ENCODE measurements at regions not wholly inside any gene's neighbourhood (a gene's known extent, or its start where the extent isn't known, plus 50 kb on each side); places are given as distances from the start of the nearest gene placed in this dataset.
"Not testable (repeated sequence)": the region's sequence is repeated elsewhere in the genome, so short reads cannot be mapped to it uniquely, and the experiment has no call there.

- DNase-seq, result no peak
Observed at GRCh38 chr2:125901278-125901677, 754.7 kb upstream of the GYPC start.

GRCh38 chr2:125925891-125926546 is 729.9 kb upstream of the GYPC start:
- no peak for DNase-seq

DNA sequence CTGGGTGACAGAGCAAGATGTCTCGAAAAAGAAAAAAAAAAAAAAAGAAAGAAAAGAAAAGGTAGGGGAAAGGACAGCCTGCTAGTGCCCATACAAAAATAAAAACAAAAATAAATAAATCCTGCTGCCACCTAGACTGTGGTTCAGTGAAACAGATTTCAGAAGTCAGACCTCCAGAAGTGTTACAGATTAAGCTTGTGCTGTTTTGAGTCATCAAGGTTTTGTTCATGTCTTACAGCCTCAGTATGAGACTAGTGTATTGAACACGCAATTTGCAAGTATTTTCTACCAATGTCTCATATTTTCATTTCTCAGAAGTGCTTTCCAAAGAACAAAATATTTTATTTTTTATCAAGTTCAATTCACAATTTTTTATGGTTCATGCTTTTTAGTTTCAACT is 720.4 kb upstream of the GYPC start:
- DNase-seq, result no peak

DNA sequence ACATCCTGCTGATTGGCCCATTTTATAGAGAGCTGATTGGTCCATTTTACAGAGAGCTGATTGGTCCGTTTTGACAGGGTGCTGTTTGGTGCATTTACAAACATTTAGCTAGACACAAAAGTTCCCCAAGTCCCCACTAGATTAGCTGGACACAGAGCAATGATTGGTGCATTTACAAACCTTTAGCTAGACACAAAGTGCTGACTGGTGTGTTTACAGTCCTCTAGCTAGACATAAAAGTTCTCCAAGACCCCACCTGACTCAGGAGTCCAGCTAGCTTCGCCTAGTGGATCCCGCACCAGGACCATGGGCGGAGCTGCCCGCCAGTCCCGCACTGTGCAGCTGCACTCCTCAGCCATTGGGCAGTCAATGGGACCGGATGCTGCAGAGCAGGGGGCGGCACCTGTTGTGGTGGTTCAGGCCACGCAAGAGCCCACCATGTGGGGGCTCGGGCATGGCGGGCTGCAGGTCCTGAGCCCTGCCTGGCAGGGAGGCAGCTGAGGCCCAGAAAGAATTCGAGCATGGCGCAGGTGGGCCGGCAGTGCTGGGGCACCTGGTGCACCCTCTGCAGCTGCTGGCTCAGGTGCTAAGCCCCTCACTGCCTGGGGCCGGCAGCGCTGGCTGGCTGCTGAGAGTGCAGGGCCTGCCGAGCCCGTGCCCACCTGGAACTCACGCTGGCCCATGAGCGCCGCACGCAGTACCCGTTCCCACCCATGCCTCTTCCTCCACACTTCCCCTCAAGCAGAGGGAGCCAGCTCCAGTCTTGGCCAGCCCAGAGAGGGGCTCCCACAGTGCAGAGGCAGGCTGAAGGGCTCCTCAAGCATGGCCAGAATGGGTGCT is 713.2 kb upstream of the GYPC start:
- no peak for DNase-seq

GRCh38 chr2:125959047-125959446 is 696.9 kb upstream of the GYPC start:
- no peak for DNase-seq

DNA sequence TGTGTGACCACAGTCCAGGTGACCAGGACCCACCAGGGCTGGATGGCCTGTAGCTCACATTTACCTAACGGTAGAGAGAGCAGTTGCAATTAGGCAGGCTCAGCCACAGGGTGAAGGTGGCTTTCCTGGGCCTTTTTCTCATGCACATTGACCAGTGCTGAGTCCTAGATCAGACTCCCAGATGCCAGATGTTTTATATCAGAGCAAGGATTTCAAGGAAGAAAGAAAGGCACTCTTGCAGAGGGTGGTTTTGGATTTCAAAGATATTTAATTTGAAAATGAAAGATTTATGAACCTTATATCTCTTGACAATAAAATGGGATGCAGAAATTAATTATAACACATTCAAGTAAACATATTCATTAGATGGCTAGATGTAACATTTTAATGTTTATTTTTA is 694.2 kb upstream of the GYPC start:
- DNase-seq, result no peak

DNA sequence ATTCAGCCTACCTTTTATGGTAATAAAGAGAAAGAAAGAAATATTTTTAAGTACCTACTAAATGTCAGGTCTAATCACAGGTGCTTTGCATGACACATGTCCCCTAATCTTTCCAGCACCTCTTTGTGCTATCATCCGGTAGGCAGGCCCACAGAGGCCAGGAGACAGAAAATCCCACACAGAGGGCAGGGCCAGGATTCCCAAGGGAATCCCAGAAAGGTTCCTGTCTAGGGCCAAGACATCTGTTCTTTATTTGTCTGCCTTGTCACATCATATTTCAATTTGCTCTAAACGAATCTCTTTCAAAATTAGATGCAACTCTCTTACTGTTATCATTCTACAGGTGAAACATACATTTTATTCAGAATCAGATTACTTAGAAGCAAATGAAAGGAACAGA is 676.1 kb upstream of the GYPC start:
- DNase-seq, result no peak

DNA sequence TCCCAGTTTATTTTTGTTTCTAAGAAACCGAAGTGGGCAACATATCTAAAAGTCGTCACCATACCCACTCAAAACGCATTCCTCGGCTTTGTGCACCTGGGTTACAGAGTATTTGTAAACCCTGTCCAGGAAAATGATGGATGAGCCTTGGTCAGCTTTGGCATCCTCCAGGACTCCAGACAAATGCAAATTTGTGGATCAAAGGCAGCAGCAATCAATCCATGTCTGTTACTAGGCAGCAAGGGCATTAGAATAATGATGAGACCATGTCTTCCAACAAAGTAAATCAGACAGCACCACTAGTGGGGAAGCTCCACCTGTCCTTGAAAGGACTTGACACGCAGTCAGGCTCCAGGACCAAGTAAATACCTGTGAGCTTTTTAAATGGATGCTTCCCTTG is 672.6 kb upstream of the GYPC start:
- DNase-seq, result no peak

GRCh38 chr2:126029316-126029715 is 626.6 kb upstream of the GYPC start:
- DNase-seq, result no peak

- no peak for DNase-seq
Observed at GRCh38 chr2:126038861-126039260, 617.1 kb upstream of the GYPC start.

GRCh38 chr2:126041391-126042047 is 614.4 kb upstream of the GYPC start:
- DNase-seq, result no peak

- no peak for DNase-seq
Observed at GRCh38 chr2:126042089-126042488, 613.9 kb upstream of the GYPC start.

- DNase-seq, result no peak
Observed at GRCh38 chr2:126048719-126049118, 607.2 kb upstream of the GYPC start.

DNA sequence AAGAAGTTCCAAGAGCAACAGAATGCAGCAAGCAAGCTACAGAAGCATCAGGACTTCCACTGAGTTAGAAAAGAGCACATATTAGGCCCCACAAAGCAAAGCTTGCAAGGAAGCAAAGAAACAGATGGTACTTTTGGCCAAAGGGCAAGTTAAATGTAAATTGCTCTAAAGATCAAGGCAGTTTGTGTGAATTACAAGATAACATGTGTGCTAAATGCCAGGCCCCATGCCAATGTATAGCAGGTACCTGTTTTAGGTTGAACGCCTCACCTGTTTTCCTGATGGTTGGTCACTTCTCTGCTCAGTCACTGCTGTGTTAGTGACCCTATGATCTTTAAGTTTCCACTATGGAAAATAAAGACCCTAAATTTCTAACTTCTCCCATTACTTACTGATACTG is 606.5 kb upstream of the GYPC start:
- no peak for DNase-seq

- no peak for DNase-seq
Observed at GRCh38 chr2:126050991-126051736, 604.8 kb upstream of the GYPC start.

DNA sequence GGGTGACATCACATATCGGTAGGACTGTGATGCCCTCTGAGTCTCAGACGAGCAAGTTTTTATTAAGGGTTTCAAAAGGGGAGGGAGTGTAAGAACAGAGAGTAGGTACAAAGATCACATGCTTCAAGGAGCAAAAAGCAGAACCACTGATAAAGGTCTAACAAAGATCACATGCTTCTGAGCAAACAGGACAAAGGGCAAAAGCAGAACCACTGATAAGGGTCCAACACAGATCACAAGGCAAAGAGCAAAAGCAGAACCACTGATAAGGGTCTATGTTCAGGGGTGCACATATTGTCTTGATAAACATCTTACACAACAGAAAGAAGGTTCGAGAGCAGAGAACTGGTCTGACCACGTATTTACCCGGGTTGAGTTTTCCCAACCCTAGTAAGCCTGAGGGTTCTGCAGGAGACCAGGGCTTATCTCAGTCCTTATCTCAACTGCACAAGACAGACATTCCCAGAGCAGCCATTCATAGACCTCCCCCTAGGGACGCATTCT is 604.2 kb upstream of the GYPC start:
- not testable (repeated sequence) for DNase-seq

GRCh38 chr2:126059379-126059778 is 596.6 kb upstream of the GYPC start:
- no peak for DNase-seq

DNA sequence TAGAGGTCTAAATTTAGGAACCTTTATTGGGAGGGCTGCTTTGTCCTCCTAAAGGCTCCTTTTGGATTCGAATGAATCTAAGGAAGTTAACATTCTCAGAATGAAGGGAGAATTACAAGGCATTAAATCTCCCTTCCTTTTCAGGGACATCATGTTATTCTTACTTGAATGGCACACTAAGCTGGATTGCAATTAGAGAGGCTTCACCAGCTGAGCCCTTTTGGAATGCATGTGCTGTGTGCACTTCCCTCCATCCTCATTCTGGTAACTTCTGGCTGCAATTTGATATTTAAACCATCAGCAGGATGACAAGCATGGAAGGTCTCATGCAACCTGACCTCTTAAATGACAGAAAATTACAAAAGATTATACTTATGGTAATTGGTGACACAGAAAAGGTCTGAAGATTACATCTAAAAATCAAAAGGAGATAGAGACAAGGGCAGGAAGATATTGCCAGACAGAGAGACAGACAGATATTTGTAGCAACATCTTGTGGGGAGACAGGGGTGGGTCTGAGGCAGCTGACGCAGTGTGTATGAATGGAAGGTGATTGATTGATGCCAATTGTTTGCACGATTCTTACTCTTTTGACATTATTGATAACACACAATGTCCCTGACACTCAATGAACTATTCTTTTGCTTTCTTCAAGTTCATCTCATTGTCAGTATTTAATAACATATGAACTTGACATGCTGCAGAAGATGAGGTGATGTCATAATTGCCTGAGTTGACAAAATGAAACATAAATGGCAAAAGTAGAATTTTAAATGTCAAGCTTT is 570.8 kb upstream of the GYPC start:
- no peak for DNase-seq

DNA sequence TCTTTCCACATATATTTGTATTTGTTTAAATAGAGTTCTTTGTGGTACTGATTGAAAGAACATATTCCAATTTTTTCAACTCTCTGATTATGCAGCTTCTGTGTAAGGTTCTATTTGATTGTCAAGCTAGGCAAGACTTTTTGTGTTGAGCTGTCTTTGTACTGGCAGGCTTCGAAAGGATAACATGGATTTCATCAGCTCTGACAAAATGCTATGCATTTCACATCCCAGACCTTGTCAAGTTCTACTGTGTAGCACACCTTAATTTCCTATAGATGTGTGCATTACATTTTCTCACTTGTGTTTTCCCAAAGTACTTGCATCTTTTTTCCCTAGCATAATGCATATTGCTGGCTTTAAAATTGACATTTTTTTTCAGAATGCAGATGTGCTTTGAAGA is 555.0 kb upstream of the GYPC start:
- no peak for DNase-seq

DNA sequence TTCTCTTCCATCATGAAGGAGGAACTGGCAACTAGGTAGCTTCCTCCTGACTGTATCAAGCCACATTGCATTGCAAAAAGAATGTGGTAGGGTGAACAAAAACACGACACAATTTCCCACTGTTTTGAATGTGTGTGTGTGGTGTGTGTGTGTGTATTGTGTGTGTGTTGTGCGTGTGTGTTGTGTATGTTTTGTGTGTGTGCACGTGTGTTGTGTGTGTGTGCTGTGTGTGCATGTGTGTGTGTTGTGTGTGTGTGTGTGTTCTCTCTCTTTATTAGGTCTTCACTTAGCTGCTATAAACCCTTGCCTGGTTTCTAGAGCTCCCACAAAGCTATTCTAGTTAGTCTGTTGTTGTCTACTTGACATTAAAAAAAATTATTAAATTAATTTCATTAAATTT is 550.0 kb upstream of the GYPC start:
- no peak for DNase-seq

DNA sequence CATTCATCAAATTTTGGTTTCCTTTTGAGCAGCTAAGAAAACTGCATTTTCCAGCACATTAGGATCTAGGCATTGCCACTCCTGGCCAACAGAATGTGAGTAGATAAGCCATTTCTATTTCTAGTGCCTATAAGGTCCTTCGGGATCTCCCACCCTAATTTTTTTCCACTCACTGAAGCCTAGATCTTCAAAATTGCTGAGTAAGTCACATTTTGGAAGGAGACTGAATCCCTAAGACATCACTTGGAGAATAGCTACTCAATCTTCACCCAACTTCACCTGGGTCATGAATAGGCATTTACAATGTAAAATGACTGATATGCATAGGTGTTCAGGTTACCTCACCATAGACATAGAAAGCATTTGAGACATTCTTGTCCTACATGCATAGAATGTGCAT is 548.1 kb upstream of the GYPC start:
- no peak for DNase-seq

- no peak for DNase-seq
Observed at GRCh38 chr2:126115975-126116374, 540.0 kb upstream of the GYPC start.

Measured in dermis blood vessel endothelial cell (primary cell).